ENCODE measurements at regions not wholly inside any gene's neighbourhood (a gene's known extent, or its start where the extent isn't known, plus 50 kb on each side); places are given as distances from the start of the nearest gene placed in this dataset.

DNA sequence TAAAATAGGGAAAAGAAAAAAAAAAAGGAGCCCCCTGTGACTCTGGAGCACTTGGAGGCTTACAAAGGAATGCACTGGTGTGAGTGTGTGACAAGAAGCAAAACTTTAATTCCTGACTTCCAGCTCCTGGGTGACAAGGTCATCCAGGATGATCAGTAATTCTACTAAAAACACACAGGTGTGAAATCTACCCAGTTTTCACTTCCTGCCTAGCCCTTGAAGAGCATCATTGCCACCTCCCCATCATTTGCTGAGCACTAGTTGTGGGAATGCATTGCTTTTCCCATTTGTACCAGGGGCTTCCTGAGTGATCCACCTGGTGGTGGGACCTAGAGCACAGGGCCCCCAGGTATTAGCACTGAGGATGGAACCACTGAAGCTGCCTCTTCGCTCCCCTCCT, 139.7 kb upstream of the RIOK3 start:
- H3K18ac ChIP-seq (ENCODE audit: low read depth, low read length) = peak overlapping the region; percentile 46
- no peak for ATAC-seq (ENCODE audit: low read depth)
- H2AK9ac ChIP-seq (replicated peaks; ENCODE audit: low read depth, low read length, poor library complexity) = no peak overlapping the region
- H3K27ac ChIP-seq (ENCODE audit: insufficient read depth, low read length) = no peak overlapping the region
- WGBS, 2 experiments (ENCODE audit: extremely low coverage in 2 of 2, insufficient read length in 1 of 2) = no CpG with 5 or more reads among the region's 1 CpG
- no peaks in the 10 kb centered on the region for H4K20me1 ChIP-seq (ENCODE audit: insufficient read depth, low read length)
- no peak overlapping the region for H3K4me2 ChIP-seq (ENCODE audit: low read depth, low read length)
- no peak overlapping the region for H3K4me3 ChIP-seq (ENCODE audit: insufficient read depth, low read depth, low read length)
- ChIA-PET CTCF (no interaction called here), POLR2A (ENCODE audit: unreplicated experiment) (no interaction called here)
- peak overlapping the region; percentile 36; the same call in 1 of the 2 replicates for H4K91ac ChIP-seq (ENCODE audit: insufficient read depth, low read depth, low read length)
- H3K9me3 ChIP-seq (ENCODE audit: control insufficient read depth, insufficient read depth, low read length) = no peaks in the 10 kb centered on the region
- peak overlapping the region; percentile 61; the same call in 1 of the 2 replicates for H4K5ac ChIP-seq (ENCODE audit: low read depth, low read length)
- peak overlapping the region; percentile 81 for H2BK20ac ChIP-seq (ENCODE audit: low read depth, low read length)
- peak overlapping the region; percentile 59 for H2BK120ac ChIP-seq (ENCODE audit: low read depth, low read length)
- TF ChIP-seq NFE2L2 (IDR thresholded peaks at IDR 0.05; ENCODE audit: low read depth, low read length) (no peak), MAFK (IDR thresholded peaks at IDR 0.05; ENCODE audit: low read depth, low read length) (no peak)
- TF ChIP-seq, protein P1, sequence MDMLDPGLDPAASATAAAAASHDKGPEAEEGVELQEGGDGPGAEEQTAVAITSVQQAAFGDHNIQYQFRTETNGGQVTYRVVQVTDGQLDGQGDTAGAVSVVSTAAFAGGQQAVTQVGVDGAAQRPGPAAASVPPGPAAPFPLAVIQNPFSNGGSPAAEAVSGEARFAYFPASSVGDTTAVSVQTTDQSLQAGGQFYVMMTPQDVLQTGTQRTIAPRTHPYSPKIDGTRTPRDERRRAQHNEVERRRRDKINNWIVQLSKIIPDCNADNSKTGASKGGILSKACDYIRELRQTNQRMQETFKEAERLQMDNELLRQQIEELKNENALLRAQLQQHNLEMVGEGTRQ (IDR thresholded peaks at IDR 0.05; ENCODE audit: low read depth, low read length) = no peak
- H2BK15ac ChIP-seq (ENCODE audit: low read depth, low read length) = peak overlapping the region; percentile 34; the same call in 1 of the 3 replicates
- H3K56ac ChIP-seq (ENCODE audit: extremely low read depth, insufficient read depth, low read length) = no peak overlapping the region
- H4K8ac ChIP-seq (ENCODE audit: low read depth in 2 of 2, low read length in 2 of 2) = peak overlapping the region in 1 of 2 experiments; percentile 62; a peak in 1 of 4 replicates
- BruUV-seq (replicated peaks) = no TSS peak
- no peak for DNase-seq
- no peak overlapping the region for H3K9ac ChIP-seq (ENCODE audit: low read depth, low read length)
- peak overlapping the region; percentile 74; the same call in 1 of the 2 replicates for H3K23ac ChIP-seq (ENCODE audit: low read depth, low read length)
- no peaks in the 10 kb centered on the region for H3K36me3 ChIP-seq (ENCODE audit: control insufficient read depth, insufficient read depth, low read length)
- H3K4me1 ChIP-seq (ENCODE audit: control insufficient read depth, insufficient read depth, low read length) = peaks cover 10% of the 10 kb centered on the region
- H2AFZ ChIP-seq (replicated peaks; ENCODE audit: low read length, poor library complexity) = no peak overlapping the region
- in situ Hi-C loops (cut with MboI; ENCODE audit: low sequenced_read_pairs) = no loop called here
- H3K4ac ChIP-seq (ENCODE audit: low read depth, low read length) = peak overlapping the region; percentile 67
- H3K27me3 ChIP-seq (ENCODE audit: control insufficient read depth, insufficient read depth, low read length) = no peaks in the 10 kb centered on the region
- peaks cover 0 to 6% of the 10 kb centered on the region in 2 experiments; a peak in 1 of 4 replicates for H3K79me1 ChIP-seq (ENCODE audit: low read depth in 1 of 2, low read length in 2 of 2)
- peaks cover 15% of the 10 kb centered on the region for H3K9me1 ChIP-seq (ENCODE audit: insufficient read depth, low read length)
- intact Hi-C loops (cut with micrococcal nuclease) = no loop called here
- dilution Hi-C loops (cut with HindIII; ENCODE audit: low sequenced_read_pairs, unreplicated experiment) = no loop called here
- peak overlapping the region; percentile 49 for H2AK5ac ChIP-seq (ENCODE audit: low read depth, low read length)
- no peak overlapping the region for H2BK5ac ChIP-seq (ENCODE audit: low read depth, low read length, poor library complexity, severe bottlenecking)
- H3K14ac ChIP-seq (replicated peaks; ENCODE audit: low read depth, low read length) = no peak overlapping the region; the same call in 1 of the 2 replicates

All from IMR-90 (cell line).